ENCODE measurements at regions not wholly inside any gene's neighbourhood (a gene's known extent, or its start where the extent isn't known, plus 50 kb on each side); places are given as distances from the start of the nearest gene placed in this dataset.

- Histone ChIP-seq H3K36me3 (no peaks in the 10 kb centered on the region), H3K4me1 (no peaks in the 10 kb centered on the region), H3K9me3 (peaks cover 4% of the 10 kb centered on the region), H3K4me3 (no peak overlapping the region), H3K27ac (no peak overlapping the region), H3K27me3 (no peaks in the 10 kb centered on the region)
- TF ChIP-seq POLR2AphosphoS5 (IDR thresholded peaks at IDR 0.05) (no peak), POLR2A (IDR thresholded peaks at IDR 0.05) (no peak), EP300 (IDR thresholded peaks at IDR 0.05) (no peak)
- TF ChIP-seq, protein P1, sequence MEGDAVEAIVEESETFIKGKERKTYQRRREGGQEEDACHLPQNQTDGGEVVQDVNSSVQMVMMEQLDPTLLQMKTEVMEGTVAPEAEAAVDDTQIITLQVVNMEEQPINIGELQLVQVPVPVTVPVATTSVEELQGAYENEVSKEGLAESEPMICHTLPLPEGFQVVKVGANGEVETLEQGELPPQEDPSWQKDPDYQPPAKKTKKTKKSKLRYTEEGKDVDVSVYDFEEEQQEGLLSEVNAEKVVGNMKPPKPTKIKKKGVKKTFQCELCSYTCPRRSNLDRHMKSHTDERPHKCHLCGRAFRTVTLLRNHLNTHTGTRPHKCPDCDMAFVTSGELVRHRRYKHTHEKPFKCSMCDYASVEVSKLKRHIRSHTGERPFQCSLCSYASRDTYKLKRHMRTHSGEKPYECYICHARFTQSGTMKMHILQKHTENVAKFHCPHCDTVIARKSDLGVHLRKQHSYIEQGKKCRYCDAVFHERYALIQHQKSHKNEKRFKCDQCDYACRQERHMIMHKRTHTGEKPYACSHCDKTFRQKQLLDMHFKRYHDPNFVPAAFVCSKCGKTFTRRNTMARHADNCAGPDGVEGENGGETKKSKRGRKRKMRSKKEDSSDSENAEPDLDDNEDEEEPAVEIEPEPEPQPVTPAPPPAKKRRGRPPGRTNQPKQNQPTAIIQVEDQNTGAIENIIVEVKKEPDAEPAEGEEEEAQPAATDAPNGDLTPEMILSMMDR (IDR thresholded peaks at IDR 0.05) = no peak
- DNase-seq (ENCODE audit: low spot score in 2 of 2) = no peak
- 54% methylated on average over 1 of the region's 1 CpG for WGBS
Measured at GRCh38 chr10:124205432-124205831, 112.0 kb upstream of the CHST15 start.

GRCh38 chr10:124204726-124205125 is 111.3 kb upstream of the CHST15 start:
- no peak overlapping the region for H3K4me3 ChIP-seq
- H3K36me3 ChIP-seq = no peaks in the 10 kb centered on the region
- peaks cover 4% of the 10 kb centered on the region for H3K9me3 ChIP-seq
- H3K4me1 ChIP-seq = no peaks in the 10 kb centered on the region
- H3K27ac ChIP-seq = no peak overlapping the region
- TF ChIP-seq POLR2AphosphoS5 (IDR thresholded peaks at IDR 0.05) (no peak), POLR2A (IDR thresholded peaks at IDR 0.05) (no peak), EP300 (IDR thresholded peaks at IDR 0.05) (no peak)
- TF ChIP-seq, protein P1 (IDR thresholded peaks at IDR 0.05) = no peak
- no peaks in the 10 kb centered on the region for H3K27me3 ChIP-seq
- DNase-seq (ENCODE audit: low spot score in 2 of 2) = no peak
- WGBS = 82% methylated on average over 3 of the region's 3 CpGs

- TF ChIP-seq, protein P1 (IDR thresholded peaks at IDR 0.05) = no peak
Measured at GRCh38 chr10:124200011-124200410, 106.6 kb upstream of the CHST15 start.

GRCh38 chr10:124198871-124199270 is 105.5 kb upstream of the CHST15 start:
- DNase-seq (ENCODE audit: low spot score in 2 of 2) = no peak
- Histone ChIP-seq H3K9me3 (no peaks in the 10 kb centered on the region), H3K4me1 (no peaks in the 10 kb centered on the region)

More at GRCh38 chr10:124200011-124200410, 106.6 kb upstream of the CHST15 start:
- Histone ChIP-seq H3K27ac (no peak overlapping the region), H3K4me3 (no peak overlapping the region), H3K4me1 (no peaks in the 10 kb centered on the region), H3K36me3 (no peaks in the 10 kb centered on the region), H3K27me3 (no peaks in the 10 kb centered on the region), H3K9me3 (no peaks in the 10 kb centered on the region)
- 85% methylated on average over 4 of the region's 4 CpGs for WGBS
- no peak for DNase-seq (ENCODE audit: low spot score in 2 of 2)

DNA sequence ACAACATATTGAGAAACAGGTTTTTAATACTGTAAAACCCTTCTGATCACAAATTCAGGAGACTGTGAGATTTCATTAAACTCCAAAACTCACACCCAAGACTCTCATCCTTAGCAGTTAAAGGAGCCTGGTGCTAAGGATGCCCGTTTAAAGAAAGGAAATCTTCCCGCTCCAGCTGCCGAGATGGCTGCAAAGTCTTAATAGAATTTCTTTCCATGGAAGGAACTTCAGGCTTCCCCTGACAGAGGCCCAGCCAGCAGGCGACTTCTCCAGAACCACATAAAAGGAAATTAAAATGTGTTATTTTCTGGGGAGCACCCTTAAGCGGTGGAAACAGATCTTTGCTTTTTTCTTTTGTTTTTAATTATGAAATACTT is 104.7 kb upstream of the CHST15 start:
- DNase-seq (ENCODE audit: low spot score in 2 of 2) = no peak
- H3K4me1 ChIP-seq = no peaks in the 10 kb centered on the region
- H3K9me3 ChIP-seq = no peaks in the 10 kb centered on the region
- H3K27me3 ChIP-seq = no peaks in the 10 kb centered on the region
- TF ChIP-seq EP300 (IDR thresholded peaks at IDR 0.05) (no peak), POLR2AphosphoS5 (IDR thresholded peaks at IDR 0.05) (no peak), POLR2A (IDR thresholded peaks at IDR 0.05) (no peak)
- TF ChIP-seq, protein P1 (IDR thresholded peaks at IDR 0.05) = no peak
- H3K27ac ChIP-seq = no peak overlapping the region
- no peak overlapping the region for H3K4me3 ChIP-seq
- WGBS = 62% methylated on average over 5 of the region's 5 CpGs
- no peaks in the 10 kb centered on the region for H3K36me3 ChIP-seq

More at GRCh38 chr10:124198871-124199270, 105.5 kb upstream of the CHST15 start:
- H3K27ac ChIP-seq = no peak overlapping the region
- H3K36me3 ChIP-seq = no peaks in the 10 kb centered on the region
- H3K27me3 ChIP-seq = no peaks in the 10 kb centered on the region
- 84% methylated on average over 2 of the region's 2 CpGs for WGBS
- no peak for TF ChIP-seq POLR2A (IDR thresholded peaks at IDR 0.05)
- TF ChIP-seq POLR2AphosphoS5 (IDR thresholded peaks at IDR 0.05) = no peak
- TF ChIP-seq EP300 (IDR thresholded peaks at IDR 0.05) = no peak
- TF ChIP-seq, protein P1 (IDR thresholded peaks at IDR 0.05) = no peak
- no peak overlapping the region for H3K4me3 ChIP-seq

All from suprapubic skin (tissue), 4 donors.